Subcutaneous abdominal adipose tissue (tissue), 5 donors: ENCODE measurements at regions not wholly inside any gene's neighbourhood (a gene's known extent, or its start where the extent isn't known, plus 50 kb on each side); places are given as distances from the start of the nearest gene placed in this dataset.
"Not testable (repeated sequence)": the region's sequence is repeated elsewhere in the genome, so short reads cannot be mapped to it uniquely, and the experiment has no call there.

Source experiments
- H3K27ac ChIP-seq: one replicate; pipeline ENCODE4 v1.7.0; 2013; ENCODE audit warnings: low read depth, mild to moderate bottlenecking, inconsistent platforms, low read length, moderate library complexity
- H3K27me3 ChIP-seq, 5 donors: one replicate each; pipeline ENCODE4 v1.7.0; 2013; ENCODE audit warnings: low read length in 5 of 5, inconsistent platforms in 1 of 5; ENCODE audit not compliant: control insufficient read depth in 5 of 5, insufficient read depth in 4 of 5
- H3K36me3 ChIP-seq, 5 donors: one replicate each; pipeline ENCODE4 v1.7.0; 2013; ENCODE audit warnings: low read length in 5 of 5; ENCODE audit not compliant: control insufficient read depth in 5 of 5, insufficient read depth in 5 of 5
- H3K4me1 ChIP-seq, 5 donors: one replicate each; pipeline ENCODE4 v1.7.0; 2013; ENCODE audit warnings: low read length in 5 of 5, mild to moderate bottlenecking in 3 of 5, moderate library complexity in 1 of 5; ENCODE audit not compliant: control insufficient read depth in 5 of 5, insufficient read depth in 5 of 5
- H3K4me3 ChIP-seq, 5 donors: one replicate each; pipeline ENCODE4 v1.7.0; 2013; ENCODE audit warnings: low read length in 5 of 5, low read depth in 1 of 5
- H3K9ac ChIP-seq, 5 donors: one replicate each; pipeline ENCODE4 v1.7.0; 2013; ENCODE audit warnings: low read length in 5 of 5, mild to moderate bottlenecking in 4 of 5, moderate library complexity in 3 of 5
- H3K9me3 ChIP-seq, 5 donors: one replicate each; pipeline ENCODE4 v1.7.0; 2013; ENCODE audit warnings: low read length in 5 of 5; ENCODE audit not compliant: control insufficient read depth in 5 of 5
- donor health status: healthy.
- donor health status: healthy.
- donor health status: healthy.
- donor health status: healthy.
- donor health status: healthy.

DNA sequence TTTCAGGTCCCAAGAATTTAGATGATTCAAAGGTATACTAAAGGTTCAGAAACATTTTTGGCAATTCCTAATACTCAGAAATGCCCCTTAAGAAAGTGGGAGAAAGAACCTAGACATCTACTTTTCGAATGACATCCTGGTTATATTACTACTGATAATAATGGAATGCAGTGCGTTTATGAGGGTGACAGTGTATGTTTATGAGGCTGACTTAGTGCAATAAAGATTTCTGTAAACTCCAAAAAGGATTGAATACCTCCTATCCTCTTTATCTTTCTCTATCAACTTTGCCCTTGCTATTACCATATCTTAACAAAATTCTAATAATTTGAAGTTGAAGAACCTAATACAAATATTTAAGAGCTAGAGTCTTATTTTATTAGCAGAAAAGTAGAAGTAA, 348.9 kb upstream of the EPHA6 start:
- no peaks in the 10 kb centered on the region for H3K9me3 ChIP-seq
- no peaks in the 10 kb centered on the region for H3K36me3 ChIP-seq
- no peaks in the 10 kb centered on the region for H3K27me3 ChIP-seq
- no peak overlapping the region for H3K4me3 ChIP-seq
- no peaks in the 10 kb centered on the region for H3K4me1 ChIP-seq
- no peak overlapping the region for H3K9ac ChIP-seq
- no peak overlapping the region for H3K27ac ChIP-seq

DNA sequence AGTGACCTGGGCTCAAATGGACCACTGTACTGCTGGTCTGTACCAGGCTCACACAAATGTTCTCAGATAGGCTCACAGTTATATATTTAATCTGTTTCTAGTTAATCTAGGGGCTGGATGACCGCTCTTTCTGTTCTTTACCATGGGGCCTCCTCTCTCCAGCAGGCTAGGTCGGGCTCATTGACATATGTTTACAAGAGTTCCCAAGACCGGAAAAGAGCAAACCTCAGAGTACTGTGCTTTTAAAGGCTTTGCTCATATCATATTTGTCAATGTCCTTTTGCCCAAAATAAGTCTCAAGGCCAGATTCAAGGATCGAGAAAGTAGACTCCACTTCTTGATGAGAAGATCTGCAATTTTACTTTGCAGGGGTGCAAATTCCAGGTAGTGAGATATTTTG, 348.0 kb upstream of the EPHA6 start:
- H3K27me3 ChIP-seq = no peaks in the 10 kb centered on the region
- no peaks in the 10 kb centered on the region for H3K9me3 ChIP-seq
- no peak overlapping the region for H3K9ac ChIP-seq
- H3K4me3 ChIP-seq = no peak overlapping the region
- H3K4me1 ChIP-seq = no peaks in the 10 kb centered on the region
- no peak overlapping the region for H3K27ac ChIP-seq
- no peaks in the 10 kb centered on the region for H3K36me3 ChIP-seq

DNA sequence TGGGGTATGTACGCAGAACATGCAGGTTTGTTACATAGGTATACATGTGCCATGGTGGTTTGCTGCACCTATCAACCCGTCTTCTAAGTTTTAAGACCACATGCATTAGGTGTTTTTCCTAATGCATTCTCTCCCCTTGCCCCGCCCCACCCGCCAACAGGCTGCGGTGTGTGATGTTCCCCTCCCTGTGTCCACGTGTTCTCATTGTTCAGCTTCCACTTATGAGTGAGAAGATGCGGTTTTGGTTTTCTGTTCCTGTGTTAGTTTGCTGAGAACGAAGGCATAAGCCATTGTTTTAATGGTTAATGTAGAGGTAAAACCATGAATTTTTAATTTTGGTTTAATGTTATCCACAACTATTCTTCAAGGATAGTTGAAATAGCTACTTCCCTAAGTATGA, 346.8 kb upstream of the EPHA6 start:
- no peaks in the 10 kb centered on the region for H3K27me3 ChIP-seq
- no peak overlapping the region for H3K9ac ChIP-seq
- H3K27ac ChIP-seq = no peak overlapping the region

DNA sequence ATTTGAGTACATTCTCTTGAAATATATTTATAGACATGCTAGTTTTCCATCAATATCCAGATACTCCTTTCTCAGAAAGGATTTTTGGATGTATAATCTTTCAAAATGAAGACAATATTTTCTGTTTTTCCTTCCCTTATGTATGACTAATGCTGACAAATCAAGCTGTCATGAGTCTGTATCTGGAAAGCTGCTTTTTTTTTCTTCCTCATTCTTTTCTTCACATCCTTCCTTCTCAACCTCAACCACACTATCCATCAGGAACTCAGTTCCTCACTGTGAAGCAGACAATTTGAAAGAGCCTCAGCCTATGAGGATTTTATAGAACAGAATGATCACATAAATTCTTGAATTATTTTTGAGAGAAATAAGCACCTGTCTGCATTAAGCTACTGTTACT, 335.9 kb upstream of the EPHA6 start:
- Histone ChIP-seq H3K4me1 (no peaks in the 10 kb centered on the region), H3K4me3 (no peak overlapping the region), H3K36me3 (no peaks in the 10 kb centered on the region), H3K27me3 (no peaks in the 10 kb centered on the region), H3K9ac (no peak overlapping the region), H3K27ac (no peak overlapping the region), H3K9me3 (peaks cover 0 to 3% (median 0%) of the 10 kb centered on the region in 5 donors)

More for the DNA sequence above, 346.8 kb upstream of the EPHA6 start:
- Histone ChIP-seq H3K9me3 (no peaks in the 10 kb centered on the region), H3K36me3 (no peaks in the 10 kb centered on the region), H3K4me1 (no peaks in the 10 kb centered on the region), H3K4me3 (no peak overlapping the region)

DNA sequence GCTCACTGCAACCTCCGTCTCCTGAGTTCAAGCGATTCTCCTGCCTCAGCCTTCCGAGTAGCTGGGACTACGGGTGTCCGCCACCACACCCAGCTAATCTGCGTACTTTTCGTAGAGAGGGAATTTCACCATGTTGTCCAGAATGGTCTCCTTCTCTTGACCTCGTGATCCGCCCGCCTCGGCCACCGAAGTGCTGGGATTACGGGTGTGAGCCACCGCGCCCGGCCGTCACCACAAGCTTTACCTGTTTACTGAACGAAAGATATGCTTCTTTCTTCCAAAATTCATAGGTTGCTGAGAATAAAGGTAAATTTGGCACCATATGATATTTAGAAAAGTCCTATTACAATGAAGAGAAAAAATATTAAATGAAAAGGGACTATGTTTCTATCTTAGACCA, 333.5 kb upstream of the EPHA6 start:
- peaks cover 0 to 3% (median 0%) of the 10 kb centered on the region in 5 donors for H3K9me3 ChIP-seq
- H3K27ac ChIP-seq = no peak overlapping the region
- H3K4me1 ChIP-seq = no peaks in the 10 kb centered on the region
- H3K4me3 ChIP-seq = no peak overlapping the region
- no peaks in the 10 kb centered on the region for H3K36me3 ChIP-seq
- no peak overlapping the region for H3K9ac ChIP-seq
- H3K27me3 ChIP-seq = no peaks in the 10 kb centered on the region

DNA sequence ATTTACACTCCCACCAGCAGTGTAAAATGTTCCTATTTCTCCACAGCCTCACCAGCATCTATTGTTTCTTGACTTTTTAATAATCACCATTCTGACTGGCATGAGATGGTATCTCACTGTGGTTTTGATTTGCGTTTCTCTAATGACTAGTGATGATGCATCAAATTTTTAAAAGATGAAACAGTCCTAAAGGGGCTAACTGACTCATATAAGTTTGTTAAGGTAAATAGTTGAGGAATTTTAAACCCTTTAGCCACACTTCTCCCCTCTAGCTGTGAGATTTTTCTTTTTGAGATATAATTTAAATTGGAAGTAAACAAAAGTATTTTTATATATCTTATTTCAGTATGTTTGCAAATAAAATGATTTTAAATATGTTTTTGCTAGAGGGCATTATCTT, 331.2 kb upstream of the EPHA6 start:
- H3K4me1 ChIP-seq, H3K9ac ChIP-seq, H3K4me3 ChIP-seq, H3K27me3 ChIP-seq, H3K9me3 ChIP-seq, H3K36me3 ChIP-seq, H3K27ac ChIP-seq: not testable (repeated sequence)

DNA sequence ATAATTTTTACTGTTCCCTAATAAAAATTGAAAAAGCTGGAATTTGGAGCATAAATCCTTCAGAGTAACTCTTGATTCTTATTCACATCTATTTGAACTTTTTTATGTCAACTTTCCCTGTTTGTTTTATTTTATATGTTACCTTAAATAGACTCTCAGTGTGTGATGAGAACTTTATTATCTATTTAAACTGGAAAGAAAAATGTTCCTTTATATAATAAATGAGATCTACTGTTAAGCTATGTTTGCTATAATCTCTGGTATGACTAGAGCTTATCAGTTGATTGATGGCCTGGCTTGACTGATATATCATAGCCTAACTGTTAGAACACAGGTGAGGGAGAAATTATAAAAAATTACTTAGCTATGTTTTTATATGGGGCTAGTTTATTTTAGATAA, 330.6 kb upstream of the EPHA6 start:
- no peak overlapping the region for H3K4me3 ChIP-seq
- H3K9me3 ChIP-seq = peaks cover 0 to 3% (median 2%) of the 10 kb centered on the region in 5 donors
- H3K27ac ChIP-seq = no peak overlapping the region
- no peaks in the 10 kb centered on the region for H3K36me3 ChIP-seq
- no peak overlapping the region for H3K9ac ChIP-seq
- no peaks in the 10 kb centered on the region for H3K4me1 ChIP-seq
- H3K27me3 ChIP-seq = no peaks in the 10 kb centered on the region

DNA sequence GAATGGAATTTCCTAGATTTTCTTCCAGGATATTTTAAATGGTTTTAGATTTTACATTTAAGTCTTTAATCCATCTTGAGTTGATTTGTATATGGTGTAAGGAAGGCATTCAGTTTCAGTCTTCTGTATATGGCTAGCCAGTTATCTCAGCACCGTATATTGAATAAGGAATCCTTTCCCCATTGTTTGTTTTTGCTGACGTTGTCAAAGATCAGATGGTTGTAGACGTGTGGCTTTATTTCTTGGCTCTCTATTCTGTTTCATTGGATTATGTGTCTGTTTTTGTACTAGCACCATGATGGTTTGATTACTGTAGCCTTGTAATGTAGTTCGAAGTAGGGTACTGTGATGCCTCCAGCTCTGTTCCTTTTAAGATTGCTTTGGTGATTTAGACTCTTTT, 325.7 kb upstream of the EPHA6 start:
- Histone ChIP-seq H3K27ac (no peak overlapping the region), H3K4me3 (no peak overlapping the region), H3K9ac (no peak overlapping the region), H3K36me3 (no peaks in the 10 kb centered on the region), H3K9me3 (peaks cover 0 to 11% (median 7%) of the 10 kb centered on the region in 5 donors), H3K27me3 (no peaks in the 10 kb centered on the region), H3K4me1 (no peaks in the 10 kb centered on the region)

DNA sequence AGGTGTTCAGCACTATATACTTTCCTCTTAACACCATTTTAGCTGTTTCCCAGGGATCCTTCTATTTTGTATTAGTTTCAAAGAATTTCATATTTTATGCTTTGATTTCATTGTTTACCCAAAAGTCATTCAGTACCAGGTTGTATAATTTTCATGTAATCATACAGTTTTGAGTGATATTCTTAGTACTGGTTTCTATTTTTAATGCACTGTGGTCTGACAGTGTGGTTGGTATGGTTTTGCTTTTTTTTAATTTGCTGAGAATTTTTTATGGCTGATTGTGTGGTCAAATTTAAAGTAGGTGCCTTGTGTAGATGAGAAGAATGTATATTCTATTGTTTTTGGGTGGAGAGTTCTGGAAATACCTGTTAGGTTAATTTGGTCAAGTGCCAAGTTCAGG, 323.4 kb upstream of the EPHA6 start:
- Histone ChIP-seq H3K4me3 (no peak overlapping the region), H3K9me3 (peaks cover 0 to 12% (median 11%) of the 10 kb centered on the region in 5 donors), H3K4me1 (no peaks in the 10 kb centered on the region), H3K27me3 (no peaks in the 10 kb centered on the region), H3K9ac (no peak overlapping the region), H3K27ac (no peak overlapping the region), H3K36me3 (no peaks in the 10 kb centered on the region)

DNA sequence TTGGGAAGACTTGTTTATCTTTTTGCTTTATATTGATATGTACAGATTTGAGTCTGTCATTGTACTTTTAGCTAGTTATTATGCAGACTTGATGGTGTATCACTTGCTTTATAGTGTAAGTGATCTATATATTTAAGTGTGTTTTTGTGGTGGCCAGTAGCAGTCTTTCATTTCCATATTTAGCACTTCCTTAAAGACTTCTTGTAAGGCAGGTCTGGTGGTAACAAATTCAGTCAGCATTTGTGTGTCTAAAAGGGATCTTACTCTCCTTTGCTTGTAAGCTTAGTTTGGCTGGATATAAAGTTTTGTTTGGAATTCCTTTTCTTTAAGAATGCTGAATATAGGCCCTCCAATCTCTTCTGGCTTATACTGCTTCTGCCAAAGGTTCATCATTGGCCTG, 322.5 kb upstream of the EPHA6 start:
- H3K9me3 ChIP-seq = peaks cover 0 to 12% (median 11%) of the 10 kb centered on the region in 5 donors
- no peak overlapping the region for H3K9ac ChIP-seq
- no peaks in the 10 kb centered on the region for H3K27me3 ChIP-seq
- no peak overlapping the region for H3K27ac ChIP-seq
- no peaks in the 10 kb centered on the region for H3K4me1 ChIP-seq
- H3K36me3 ChIP-seq = no peaks in the 10 kb centered on the region
- no peak overlapping the region for H3K4me3 ChIP-seq

DNA sequence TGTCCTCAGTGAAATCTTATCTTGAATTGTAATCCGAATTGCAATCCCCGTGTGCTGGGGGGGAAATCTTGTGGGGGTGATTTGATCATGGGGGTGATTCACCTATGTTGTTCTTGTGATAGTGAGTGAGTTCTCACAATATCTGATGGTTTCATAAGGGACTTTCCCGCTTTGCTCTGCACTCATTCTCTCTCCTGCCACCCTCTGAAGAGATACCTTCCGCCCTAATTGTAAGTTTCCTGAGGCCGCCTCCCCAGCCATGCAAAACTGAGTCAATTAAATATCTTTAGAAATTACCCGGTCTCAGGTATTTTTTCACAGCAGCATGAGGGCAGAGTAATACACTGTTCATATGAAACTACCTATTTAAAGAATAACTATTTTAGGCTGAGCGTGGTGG, 304.1 kb upstream of the EPHA6 start:
- Histone ChIP-seq H3K27ac (no peak overlapping the region), H3K9me3 (peaks cover 0 to 8% (median 0%) of the 10 kb centered on the region in 5 donors), H3K4me3 (no peak overlapping the region), H3K27me3 (no peaks in the 10 kb centered on the region), H3K4me1 (no peaks in the 10 kb centered on the region), H3K36me3 (no peaks in the 10 kb centered on the region), H3K9ac (no peak overlapping the region)
